NCI-H774 (cell line): ENCODE measurements at regions not wholly inside any gene's neighbourhood (a gene's known extent, or its start where the extent isn't known, plus 50 kb on each side); places are given as distances from the start of the nearest gene placed in this dataset.
"Not testable (repeated sequence)": the region's sequence is repeated elsewhere in the genome, so short reads cannot be mapped to it uniquely, and the experiment has no call there.

Experiments
- DNase-seq: peaks from one replicate; lab custom pipeline; 2025; lab: John Stamatoyannopoulos, UW

DNA sequence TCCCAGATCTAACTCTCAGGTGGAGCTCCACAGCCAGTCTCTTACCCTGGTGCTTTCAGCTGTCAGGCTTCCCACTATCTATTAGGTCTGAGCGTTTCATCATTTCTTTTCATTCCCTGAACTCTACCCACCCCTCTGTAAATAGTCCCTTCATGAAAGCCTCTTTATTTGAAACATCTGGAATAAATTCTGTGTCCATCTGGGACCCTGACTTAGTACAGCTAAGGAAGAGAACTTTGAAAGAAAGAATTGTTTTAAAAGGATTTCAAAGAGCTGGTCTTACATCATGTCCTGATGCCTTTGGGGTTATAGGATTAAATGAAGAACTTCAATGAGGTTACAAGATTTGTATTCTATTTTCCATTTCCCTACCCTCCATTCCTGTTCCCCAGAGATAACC lies 388.5 kb upstream of the CA10 start:
- no peak for DNase-seq

DNA sequence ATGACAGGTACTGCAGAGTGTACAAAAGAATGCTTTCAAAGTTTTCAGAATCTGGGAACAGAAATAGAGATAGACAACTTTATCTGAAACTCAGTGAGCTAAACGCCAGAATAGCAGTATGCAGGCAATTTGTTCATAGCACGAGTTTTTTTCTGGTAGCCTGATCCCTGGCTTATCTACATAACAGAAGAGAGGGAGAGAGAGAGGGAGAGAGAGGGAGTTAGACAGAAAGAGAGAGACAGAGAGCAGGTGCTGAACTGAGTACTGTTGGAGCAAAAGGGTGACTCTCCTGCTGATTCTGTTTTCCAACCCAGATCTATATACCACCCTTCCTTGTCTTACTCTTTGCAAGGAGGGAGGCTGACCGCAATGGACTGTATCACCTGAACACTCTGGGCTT lies 388.0 kb upstream of the CA10 start:
- no peak for DNase-seq

DNA sequence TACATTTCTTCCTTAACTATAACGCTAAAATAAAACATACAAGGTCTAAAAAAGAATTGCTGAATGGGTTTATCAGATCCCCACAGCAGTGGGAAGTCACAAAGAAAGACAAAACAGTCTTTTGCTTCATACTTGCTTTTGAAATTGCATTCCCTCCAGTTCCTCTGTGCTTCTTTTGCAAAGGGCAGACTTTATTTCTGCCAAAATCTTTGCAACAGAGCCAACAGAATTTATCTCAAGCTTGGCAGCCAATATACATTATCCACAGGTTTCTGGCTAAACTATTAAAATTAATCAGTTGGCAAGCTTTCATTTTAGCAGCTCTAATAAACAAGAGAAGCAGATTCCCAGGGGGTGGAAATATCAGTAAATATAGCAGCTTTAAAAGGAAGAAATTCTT lies 378.9 kb upstream of the CA10 start:
- DNase-seq = no peak

DNA sequence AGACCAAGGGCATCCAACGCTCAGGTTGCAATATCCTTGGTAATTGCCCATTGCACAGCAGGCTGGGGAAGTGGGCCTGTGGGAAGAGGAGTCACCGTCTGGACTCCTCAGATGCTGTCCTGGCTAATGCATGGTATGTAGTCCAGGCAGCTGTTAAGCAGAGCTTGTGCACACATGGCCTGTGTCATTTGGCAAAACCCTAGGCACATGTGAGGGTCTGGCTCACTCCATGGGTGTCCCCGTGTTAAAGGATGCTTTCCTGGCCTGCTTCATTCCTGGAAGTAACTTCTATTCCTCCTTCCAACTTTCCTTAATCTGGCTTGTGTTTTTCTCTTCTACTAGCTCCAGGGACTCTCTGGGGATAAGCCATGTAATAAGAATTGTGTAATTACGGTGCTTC lies 378.0 kb upstream of the CA10 start:
- no peak for DNase-seq

DNA sequence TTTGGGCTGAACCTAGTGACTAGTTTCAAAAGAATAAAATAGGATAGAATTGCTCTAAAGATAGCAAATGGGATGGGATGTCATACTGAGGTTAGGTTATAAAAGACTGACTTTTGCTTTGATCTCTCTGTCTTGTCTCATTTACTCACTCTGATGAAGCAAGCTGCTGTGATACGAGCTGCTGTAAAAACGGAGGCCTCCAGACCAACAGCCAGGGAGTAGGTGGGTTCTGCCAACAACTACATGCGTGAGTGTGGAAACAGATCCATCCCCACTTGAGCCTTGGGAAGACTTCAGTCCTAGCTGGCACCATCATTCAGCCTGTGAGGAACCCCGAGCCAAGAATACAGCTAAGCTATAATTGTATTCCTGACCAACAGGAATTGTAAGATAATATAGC lies 373.9 kb upstream of the CA10 start:
- no peak for DNase-seq

DNA sequence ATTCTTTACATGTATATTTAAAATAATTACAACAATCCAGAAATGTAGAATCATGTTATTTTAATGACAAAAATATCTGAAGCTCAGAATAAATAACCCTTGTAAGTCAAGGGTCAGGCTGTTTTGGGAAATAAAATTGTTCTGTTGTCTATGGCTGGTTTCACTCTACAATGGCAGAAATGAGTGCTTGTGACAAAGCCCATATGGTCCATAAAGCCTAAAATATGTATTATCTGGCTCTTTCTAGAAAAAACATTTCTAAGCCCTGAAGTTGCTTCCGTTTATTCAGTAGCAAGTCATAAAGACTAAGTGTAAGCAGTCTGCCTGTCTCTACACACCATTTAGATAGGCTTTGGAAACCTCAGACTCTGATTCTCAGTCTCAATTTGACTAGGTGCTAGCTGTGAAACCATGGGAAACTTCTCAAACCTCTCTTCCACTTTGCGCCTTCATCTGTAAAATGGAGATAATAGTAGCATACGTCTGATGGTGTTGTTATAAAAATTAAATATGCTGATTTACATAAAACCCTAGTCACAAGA lies 365.7 kb upstream of the CA10 start:
- no peak for DNase-seq

DNA sequence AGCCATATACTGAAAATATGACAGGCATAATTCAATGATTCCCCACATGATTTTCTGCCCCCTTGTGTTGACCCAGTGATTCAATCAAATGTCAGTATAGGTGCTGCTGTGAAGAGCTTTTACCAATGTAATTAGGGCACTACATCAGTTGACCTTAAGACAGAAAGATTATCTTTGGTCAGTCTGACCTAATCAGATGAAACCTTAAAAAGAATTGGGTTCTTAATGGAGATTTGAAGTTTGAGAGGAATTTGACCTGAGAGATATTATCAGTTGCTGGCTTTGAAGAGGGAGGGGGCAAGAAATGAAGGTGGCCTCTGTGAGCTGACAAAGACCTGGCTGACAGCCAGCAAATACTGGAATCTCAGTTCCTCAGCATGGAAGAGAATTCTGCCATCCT lies 358.7 kb upstream of the CA10 start:
- no peak for DNase-seq

DNA sequence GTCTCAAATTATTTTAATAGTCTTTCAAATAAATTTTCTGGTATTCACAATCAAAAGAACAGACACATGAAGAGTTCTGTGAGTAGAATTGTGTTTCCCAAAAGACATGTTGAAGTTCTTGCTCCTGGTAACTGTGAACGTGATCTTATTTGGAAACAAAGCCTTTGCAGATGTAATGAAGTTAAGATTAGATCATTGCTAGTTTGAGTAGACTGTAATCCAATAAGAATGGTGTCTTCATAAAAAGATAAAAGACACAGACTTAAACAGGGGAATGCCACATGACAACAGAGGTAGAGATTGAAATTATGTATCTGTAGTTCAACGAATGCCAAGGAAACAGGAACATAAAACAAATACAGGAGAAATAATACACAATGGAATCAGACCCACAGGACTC lies 357.4 kb upstream of the CA10 start:
- DNase-seq = no peak

DNA sequence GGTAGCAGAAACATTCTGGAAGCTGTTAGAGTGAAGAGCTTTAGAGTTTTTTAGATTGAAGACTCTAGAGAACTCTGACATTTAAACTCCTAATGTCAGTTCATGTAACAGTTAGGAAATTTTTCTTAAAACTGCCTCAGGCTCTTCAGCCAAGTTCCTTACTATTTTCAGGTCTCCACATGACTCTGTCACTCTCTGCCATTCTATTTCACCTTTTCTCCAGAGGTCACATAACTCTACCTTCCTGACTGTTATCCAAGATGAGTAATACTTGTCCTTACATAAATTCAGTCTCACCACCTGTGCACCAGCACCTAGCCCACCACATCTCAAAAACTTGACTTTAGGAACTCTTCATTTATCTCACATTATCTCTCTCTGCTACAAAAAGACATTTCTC lies 347.1 kb upstream of the CA10 start:
- DNase-seq = no peak

DNA sequence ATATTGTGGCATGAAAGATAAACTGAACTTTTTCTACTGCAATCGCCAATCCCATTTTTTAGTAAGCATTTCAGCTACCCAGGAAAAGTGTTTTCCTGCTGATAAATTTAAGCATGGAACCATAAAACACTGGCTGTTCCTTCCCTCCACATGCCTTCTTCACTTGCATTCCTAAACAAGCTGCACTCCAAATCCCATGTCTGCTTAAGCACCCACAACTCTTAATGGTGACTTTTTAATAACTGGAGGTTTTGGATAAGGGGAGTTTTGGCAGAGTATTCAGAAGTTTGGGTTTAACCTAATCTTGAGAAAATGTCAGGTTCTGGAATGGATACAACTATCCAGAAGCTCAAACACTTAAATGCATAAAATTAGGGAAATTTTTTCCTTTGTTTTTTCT lies 345.6 kb upstream of the CA10 start:
- no peak for DNase-seq

DNA sequence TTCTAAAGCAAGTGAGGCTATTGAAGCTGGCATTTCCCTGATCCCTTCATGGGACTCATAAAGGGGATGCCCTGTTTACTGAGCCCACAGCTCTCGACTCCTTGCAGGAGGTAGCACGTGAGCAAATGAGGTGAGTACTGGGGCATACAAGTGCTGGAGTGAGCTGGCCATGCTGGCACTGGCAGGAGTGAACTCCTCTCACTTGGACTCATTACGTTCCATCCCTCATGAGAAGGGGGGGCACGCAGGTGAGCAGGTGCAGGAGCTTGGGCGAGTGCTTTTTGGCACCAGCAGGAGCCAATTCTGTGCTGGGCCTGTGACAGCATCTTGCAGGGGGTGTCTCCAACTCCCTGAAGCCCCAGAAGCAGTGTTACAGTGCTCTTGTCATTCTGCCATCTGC lies 337.1 kb upstream of the CA10 start:
- no peak for DNase-seq

DNA sequence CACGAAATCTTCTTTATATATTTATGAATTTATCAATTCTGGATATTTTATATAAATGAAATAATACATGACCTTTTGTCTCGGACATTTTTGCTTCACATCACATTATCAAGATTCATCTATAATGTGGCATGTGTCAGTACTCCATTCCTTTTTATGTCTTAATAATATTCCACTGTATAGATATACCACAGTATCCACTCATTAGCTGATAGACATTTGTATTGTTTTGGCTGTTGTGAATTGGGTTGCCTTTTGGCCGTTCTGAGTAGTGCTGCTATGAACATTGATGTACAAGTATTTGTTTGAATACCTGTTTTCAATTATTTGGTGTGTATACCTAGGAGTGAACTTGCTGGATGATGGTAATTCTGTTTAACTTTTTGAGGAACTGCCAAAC lies 323.8 kb upstream of the CA10 start:
- no peak for DNase-seq

DNA sequence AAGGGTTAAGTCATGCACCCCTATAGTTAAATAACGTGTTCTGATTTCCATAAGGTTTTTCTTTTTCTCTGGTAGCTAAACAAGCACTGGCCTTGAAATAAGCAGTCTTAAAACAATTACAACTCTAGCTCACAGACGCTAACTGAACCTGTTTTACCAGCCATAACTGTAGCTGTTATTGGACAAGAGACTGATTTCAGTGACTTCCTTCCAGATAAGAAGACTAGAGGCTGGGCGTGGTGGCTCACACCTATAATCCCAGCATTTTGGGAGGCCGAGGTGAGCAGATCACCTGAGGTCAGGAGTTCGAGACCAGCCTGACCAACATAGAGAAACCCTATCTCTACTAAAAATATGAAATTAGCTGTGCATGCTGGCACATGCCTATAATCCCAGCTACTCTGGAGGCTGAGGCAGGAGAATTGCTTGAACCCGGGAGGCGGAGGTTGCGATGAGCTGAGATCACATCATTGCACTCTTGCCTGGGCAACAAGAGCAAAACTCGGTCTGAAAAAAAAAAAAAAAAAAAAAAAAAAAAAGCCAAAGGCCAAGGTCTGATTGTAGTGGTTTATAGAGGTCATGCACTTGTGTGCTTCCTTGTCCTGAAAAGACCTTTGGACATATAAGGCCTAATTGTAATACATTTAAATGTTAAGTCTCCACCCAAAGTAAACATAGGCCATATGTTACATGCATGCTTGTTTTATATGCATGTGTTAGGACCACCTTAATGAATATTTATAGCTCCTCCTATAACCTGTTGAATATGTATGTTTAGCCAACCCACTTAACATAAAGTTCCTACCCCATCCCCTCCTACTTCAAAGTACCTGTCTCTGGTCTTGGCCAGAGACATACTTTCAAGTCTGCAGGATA lies 319.5 kb upstream of the CA10 start:
- DNase-seq = no peak

DNA sequence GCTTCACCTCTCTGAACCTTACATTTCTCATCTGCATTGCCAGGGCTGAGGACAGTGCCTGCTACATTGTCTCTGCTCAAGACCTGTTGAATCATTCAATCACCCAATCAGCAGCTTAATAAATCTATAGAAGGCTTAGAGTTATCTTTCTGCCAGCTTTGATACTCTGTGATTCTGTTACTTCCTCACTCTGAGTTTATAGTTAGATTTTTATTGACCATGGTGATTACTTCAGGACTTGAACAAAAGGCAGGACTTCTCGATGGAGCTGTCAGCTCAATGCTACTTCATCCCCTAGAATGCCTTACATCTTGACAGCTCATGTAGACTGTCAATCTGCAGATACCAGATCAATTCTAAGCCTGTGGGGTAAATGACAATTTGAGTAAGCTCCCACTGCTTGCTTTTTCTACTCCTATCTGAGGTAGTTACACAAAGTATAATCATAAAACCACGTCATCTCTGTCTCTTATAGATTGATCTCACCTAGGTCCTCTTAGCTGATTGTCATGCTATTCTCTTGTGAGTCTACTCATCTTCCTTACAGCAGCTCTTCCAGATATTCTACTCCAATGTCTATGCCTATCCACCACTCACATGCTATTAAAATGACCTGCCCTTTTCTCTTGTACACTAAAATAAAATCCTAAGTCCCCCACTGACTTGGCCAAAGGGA lies 318.3 kb upstream of the CA10 start:
- no peak for DNase-seq

DNA sequence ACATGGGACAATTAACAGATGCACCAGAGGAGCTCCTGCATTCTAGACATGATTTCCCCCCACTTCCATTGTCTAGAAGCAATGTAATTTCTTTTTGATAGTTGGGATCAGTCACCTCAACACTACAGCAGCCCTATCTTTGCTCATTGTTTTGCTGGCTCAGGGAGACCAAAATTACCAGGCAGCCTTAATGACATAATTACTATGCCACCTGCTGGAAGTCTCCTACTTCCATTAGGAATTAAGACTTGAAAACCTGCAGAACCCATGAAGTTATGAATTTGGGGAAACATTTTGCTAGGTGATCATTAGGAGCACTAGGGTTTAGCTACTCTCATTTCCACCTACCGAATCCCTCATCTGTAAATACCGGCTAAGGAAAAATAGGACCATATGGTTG lies 312.0 kb upstream of the CA10 start:
- DNase-seq = peak; percentile 29

DNA sequence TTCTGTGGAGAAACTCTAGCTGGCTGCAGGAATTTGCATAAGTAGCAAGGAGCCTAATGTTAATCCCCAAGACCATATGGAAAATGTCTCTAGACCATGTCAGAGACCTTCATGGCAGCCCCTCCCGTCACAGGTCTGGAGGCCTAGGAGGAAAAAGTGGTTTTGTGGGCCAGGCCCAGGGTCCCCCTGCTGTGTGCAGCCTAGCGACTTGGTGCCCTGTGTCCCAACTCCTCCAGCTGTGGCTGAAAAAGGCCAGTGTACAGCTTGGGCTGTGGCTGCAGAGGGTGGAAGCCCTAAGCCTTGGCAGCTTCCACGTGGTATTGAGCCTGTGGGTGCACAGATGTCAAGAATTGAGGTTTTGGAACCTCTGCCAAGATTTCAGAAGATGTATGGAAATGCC lies 306.9 kb upstream of the CA10 start:
- no peak for DNase-seq

DNA sequence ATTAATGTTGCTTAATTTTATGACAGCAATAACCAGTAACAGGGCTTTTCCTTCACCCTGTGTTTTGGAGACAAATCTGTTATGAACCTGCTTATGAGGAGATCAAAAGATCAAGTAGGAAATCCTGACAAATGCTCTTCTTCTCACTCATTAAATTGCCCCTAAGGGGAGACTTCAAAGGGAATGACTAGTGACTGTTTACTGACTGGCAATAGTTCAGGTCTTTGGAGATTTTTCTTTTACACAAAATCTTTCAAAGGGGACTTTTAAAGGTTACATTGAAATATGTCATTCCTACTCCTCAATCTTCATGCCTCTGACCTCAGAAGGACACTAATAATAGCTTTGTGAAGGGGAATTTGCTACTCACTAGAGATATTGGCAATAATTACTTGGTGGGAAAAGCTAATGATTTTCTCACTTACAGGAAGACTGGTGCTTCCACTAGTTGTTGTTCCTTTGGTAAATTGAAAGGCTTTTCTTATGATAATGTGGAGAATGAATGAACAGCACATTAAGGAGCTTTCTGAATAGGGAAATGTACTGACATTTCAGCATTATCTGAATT lies 292.9 kb upstream of the CA10 start:
- no peak for DNase-seq

DNA sequence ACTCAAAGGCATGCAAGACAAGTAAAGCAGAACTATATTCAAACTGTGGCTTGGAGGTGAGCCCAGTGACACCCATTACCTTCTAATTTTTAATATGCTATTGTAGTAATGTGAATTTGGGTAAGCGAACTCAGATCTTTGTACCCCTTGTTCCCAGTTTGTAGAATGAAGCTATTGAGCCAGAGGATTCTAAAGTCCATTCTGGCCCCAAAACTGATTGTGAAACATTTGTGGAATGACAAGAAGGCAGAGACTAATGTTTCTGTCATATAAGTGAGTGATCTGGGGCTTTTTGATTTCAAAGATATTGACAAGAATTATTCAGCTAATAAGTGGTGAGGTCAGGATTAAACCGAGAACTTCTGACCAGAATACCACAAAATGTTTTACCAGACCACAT lies 283.8 kb upstream of the CA10 start:
- no peak for DNase-seq

DNA sequence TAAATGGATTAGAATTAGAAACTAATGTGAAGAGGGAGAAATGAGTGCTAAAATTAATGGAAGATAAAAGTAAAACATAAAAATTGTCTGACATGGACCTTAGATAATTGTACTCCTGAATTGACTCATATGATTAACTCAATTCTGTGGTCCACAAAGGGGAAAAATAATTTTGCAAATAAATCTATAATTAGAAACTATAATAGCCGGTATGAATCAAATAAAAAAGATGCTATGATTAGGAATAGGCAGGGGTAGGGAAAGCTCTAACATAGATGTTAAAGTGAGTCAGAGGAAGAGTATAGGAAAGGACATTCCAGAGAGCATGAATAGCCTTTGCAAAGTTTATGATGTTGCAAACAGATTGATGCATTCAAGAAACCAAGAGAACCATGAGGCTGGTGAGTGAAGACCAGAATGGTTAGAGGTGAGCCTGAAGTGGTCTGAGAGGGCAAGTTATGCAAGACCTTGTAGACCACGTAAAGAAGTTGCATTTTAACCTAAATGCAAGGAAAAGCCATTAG lies 262.1 kb upstream of the CA10 start:
- DNase-seq = no peak

DNA sequence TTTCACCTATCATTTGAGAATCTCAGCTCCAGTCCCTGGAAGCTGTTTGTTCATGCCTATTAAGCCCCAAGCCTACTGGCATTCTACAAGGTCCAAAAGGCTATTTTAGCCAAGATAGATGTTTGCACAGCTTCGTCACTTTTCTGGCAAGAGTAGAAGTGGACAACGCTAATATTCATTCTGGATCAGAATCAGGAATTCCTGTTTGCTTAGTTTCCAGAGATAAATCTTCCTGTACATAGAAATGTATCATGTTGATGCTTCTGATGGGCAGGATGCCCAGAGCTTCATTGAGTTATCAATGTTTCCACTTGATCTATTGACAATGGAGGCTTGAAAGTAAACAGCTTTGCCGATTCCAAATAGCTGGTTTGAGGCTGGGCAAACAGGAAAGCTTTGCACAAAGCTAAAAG lies 260.7 kb upstream of the CA10 start:
- peak; percentile 96 for DNase-seq

DNA sequence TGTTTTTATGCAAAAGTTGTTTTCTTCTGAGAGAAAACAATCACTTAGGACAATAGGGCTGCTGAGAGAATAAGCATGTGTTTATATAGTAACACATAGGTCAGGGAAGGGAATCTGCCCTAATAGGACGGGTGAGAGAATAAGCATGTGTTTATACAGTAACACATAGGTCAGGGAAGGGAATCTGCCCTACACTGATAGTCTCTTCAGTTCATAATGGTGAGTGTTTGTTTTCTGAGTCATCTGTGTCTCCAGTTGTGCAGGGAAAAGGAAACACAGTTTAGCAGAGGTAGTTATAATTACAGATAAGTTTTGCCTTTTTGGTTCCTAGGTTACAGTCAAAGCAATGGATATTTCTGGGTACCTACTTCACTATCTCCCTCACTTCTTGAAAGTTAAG lies 252.3 kb upstream of the CA10 start:
- DNase-seq = peak; percentile 52

DNA sequence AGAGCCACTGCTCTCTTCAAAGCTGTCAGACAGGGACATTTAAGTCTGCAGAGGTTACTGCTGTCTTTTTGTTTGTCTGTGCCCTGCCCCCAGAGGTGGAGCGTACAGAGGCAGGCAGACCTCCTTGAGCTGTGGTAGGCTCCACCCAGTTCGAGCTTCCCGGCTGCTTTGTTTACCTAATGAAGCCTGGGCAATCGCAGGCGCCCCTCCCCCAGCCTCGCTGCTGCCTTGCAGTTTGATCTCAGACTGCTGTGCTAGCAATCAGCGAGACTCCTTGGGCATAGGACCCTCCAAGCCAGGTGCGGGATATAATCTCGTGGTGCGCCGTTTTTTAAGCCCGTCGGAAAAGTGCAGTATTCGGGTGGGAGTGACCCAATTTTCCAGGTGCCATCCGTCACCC lies 250.7 kb upstream of the CA10 start:
- not testable (repeated sequence) for DNase-seq

DNA sequence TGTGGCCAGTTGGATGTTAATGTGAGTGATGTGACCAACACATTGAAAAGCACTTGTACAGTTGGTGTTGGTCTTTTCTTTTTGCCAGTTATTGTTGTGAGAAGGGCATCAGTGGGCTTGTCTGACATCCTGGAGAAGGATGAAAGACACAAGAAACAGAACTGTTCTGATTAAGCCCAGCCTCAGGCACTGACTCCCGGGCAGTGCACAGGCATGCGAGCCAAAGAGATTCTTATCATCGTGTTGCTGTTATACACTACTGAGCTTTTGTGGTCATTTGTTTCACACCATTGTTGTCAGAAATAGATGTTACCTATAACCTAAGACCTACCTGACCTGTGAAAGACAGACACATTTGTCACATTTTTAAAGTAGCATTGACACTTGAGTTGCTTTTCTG lies 236.8 kb upstream of the CA10 start:
- no peak for DNase-seq
